Spinal cord (tissue), 9 donors: ENCODE measurements at regions not wholly inside any gene's neighbourhood (a gene's known extent, or its start where the extent isn't known, plus 50 kb on each side); places are given as distances from the start of the nearest gene placed in this dataset.

Experiments
- DNase-seq, 6 donors: peaks; one replicate each; pipeline versions ENCODE4 v3.0.0 to v3.0.0-alpha.2; 2013 to 2015; ENCODE audit warnings: low spot score in 6 of 6, low read depth in 4 of 6
- H3K27ac ChIP-seq: one replicate; pipeline ENCODE4 v1.5.1; 2013; ENCODE audit warnings: low read depth, low read length, control low read depth
- H3K27me3 ChIP-seq: one replicate; pipeline ENCODE4 v1.6.1; 2013; ENCODE audit warnings: low read length; ENCODE audit not compliant: control insufficient read depth, insufficient read depth
- H3K36me3 ChIP-seq: one replicate; pipeline ENCODE4 v1.6.1; 2013; ENCODE audit warnings: low read length; ENCODE audit not compliant: control insufficient read depth, insufficient read depth
- H3K4me1 ChIP-seq: one replicate; pipeline ENCODE4 v1.6.1; 2013; ENCODE audit warnings: low read length; ENCODE audit not compliant: control insufficient read depth, insufficient read depth
- H3K4me3 ChIP-seq: one replicate; pipeline ENCODE4 v1.5.1; 2013; ENCODE audit warnings: low read depth, low read length, control low read depth
- H3K9me3 ChIP-seq: one replicate; pipeline ENCODE4 v1.6.1; 2013; ENCODE audit warnings: low read length; ENCODE audit not compliant: control insufficient read depth, insufficient read depth
- WGBS: methylation state at CpG from one replicate; pipeline ENCODE4 v1.1.5; 2013; ENCODE audit warnings: missing lambda C conversion rate; ENCODE audit not compliant: insufficient coverage; 5-methylcytosine and 5-hydroxymethylcytosine counted together
- donor health status: healthy.

DNA sequence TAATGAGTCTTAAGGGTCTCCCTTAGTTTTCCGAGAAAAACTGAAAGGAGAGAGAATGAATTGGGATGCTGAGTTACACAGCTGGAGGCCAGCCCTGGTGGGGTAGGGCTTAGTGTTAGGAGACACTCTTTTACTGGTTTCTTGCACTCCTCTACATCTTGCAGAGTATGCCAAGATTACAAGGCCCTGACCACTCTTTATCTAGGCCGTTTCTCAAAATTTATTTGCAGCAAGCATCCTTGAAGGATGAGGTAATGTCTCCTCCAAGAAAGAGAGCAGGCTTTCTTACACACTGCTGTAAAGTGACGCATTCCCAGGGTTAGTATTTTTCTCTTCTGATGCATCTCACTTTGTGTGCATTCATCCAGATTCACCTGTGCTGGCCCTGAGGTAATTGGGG is 166.2 kb downstream of the TDRD15 start:
- 40% methylated on average over 1 of the region's 3 CpGs for WGBS
- Histone ChIP-seq H3K27me3 (no peaks in the 10 kb centered on the region), H3K9me3 (no peaks in the 10 kb centered on the region), H3K4me1 (peaks cover 3% of the 10 kb centered on the region), H3K36me3 (no peaks in the 10 kb centered on the region), H3K4me3 (no peak overlapping the region), H3K27ac (peak overlapping the region; percentile 33)
- peak in 1 of 6 donors; percentile 64 for DNase-seq

DNA sequence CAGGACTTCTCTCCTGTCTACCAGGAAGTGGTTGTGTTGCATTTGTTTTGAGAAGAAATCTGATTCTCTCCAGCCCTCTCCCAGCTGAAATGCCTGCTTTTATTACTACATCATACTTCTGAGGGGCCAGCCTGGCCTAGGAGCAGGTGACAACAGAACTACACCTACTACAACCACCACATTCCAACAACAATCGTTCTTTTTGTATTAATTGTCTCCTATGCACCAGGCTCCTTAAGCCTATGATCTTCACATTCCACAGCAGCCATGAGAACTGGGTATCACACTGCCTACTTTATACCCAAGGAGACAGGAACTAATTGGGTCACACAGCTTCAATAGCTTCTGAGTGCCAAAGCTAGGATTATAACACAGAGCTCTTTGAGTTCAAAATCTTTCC is 167.7 kb downstream of the TDRD15 start:
- no peak for DNase-seq
- H3K27me3 ChIP-seq, result no peaks in the 10 kb centered on the region
- no peaks in the 10 kb centered on the region for H3K9me3 ChIP-seq
- H3K36me3 ChIP-seq, result no peaks in the 10 kb centered on the region
- peaks cover 3% of the 10 kb centered on the region for H3K4me1 ChIP-seq
- H3K27ac ChIP-seq, result peak overlapping the region; percentile 6
- 100% methylated on average over 1 of the region's 1 CpG for WGBS
- H3K4me3 ChIP-seq, result no peak overlapping the region

DNA sequence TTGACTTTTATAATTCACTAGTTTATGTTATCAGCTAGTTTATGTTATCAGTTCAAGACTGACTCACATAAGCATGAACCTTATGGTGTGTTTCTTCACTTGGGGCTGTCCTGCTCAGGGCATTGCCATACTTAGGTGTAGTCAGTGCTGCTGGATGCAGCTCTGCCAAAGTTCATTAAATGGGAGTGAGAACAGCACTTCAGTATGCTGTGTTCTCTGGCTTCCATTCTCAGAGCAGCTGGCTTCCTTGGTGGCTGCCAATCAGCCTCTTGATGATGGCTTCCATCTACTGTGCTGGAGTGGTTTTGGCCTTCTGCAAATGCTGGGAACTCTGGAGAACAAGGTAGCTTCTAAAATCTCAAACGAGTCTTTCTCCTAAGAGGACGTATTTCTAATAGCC is 170.7 kb downstream of the TDRD15 start:
- DNase-seq, result no peak
- no peaks in the 10 kb centered on the region for H3K4me1 ChIP-seq
- H3K4me3 ChIP-seq, result no peak overlapping the region
- H3K9me3 ChIP-seq, result no peaks in the 10 kb centered on the region
- H3K36me3 ChIP-seq, result no peaks in the 10 kb centered on the region
- H3K27me3 ChIP-seq, result no peaks in the 10 kb centered on the region
- no peak overlapping the region for H3K27ac ChIP-seq
- 93% methylated on average over 2 of the region's 2 CpGs for WGBS

DNA sequence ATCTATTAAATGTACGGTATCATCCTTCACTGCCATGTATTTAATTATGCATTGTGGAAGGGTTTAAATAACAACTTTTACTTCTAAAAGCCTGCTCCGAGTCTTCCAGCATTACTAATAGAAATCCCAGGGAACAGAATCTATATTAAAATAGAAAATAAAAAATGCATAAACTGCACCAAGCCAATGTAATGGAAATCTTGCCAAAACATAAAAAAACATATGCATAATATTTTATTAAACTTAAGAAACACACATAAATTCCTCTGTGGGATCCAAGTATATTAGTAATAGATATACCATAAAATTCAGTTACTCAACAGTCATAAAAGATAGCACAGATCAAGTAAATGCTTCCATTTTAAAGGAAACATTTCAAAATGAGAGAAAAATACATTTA is 175.6 kb downstream of the TDRD15 start:
- H3K27me3 ChIP-seq, result no peaks in the 10 kb centered on the region
- no peaks in the 10 kb centered on the region for H3K36me3 ChIP-seq
- H3K4me3 ChIP-seq, result no peak overlapping the region
- H3K4me1 ChIP-seq, result no peaks in the 10 kb centered on the region
- WGBS, result no CpG with 5 or more reads among the region's 2 CpGs
- H3K27ac ChIP-seq, result no peak overlapping the region
- DNase-seq, result no peak
- no peaks in the 10 kb centered on the region for H3K9me3 ChIP-seq

DNA sequence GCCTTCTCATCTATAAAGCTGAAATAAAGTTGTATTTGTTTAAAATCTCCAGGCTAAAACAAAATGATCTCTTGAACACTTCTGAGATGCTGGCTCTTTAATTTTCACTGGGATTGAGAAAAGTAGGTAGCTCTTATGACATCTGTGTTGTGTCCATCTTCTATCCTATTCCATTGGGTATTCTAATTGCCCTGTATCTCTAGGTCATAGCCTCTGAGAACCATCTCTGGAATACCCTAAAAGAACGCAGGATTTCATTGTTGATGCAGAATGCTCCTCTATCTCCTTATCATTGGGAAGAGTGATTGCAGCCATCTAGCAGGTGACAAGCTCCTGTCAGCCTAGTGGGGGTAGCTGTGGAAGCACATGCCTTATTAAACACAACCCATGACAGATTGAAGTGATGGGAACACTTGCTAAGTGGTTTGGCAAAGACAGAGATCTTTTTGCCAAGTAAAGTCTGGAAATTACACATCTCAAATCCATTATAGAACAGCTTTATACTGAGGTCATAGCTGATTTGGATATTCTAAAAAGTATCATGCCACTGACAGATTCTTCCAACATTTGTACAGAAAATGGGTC is 178.2 kb downstream of the TDRD15 start:
- H3K4me1 ChIP-seq, result no peaks in the 10 kb centered on the region
- no peak overlapping the region for H3K27ac ChIP-seq
- WGBS, result no CpG with 5 or more reads among the region's 1 CpG
- DNase-seq, result peak in 1 of 6 donors; percentile 62
- H3K27me3 ChIP-seq, result no peaks in the 10 kb centered on the region
- no peak overlapping the region for H3K4me3 ChIP-seq
- H3K36me3 ChIP-seq, result no peaks in the 10 kb centered on the region
- no peaks in the 10 kb centered on the region for H3K9me3 ChIP-seq

DNA sequence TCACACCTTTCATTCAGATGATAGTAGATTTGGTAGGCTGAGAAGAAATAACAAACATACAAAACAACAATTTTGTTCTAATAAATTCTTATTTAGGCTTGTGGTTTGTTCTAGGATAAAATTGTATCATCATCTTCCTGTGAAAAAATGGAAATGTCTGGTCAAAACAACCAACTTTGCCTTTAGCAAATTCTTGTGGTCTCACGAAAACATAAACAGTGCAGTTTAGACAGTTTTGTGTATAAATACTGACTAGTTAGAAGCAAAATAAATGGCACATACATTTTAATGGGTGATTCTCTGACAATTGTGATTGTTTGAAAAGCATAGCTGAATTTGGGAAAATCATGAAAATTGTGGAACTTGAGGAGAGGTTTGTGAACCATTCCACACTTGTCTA is 180.1 kb downstream of the TDRD15 start:
- Histone ChIP-seq H3K4me1 (no peaks in the 10 kb centered on the region), H3K36me3 (no peaks in the 10 kb centered on the region), H3K27ac (no peak overlapping the region), H3K9me3 (no peaks in the 10 kb centered on the region), H3K4me3 (no peak overlapping the region), H3K27me3 (no peaks in the 10 kb centered on the region)
- DNase-seq, result no peak
- WGBS, result no CpG with 5 or more reads among the region's 1 CpG

DNA sequence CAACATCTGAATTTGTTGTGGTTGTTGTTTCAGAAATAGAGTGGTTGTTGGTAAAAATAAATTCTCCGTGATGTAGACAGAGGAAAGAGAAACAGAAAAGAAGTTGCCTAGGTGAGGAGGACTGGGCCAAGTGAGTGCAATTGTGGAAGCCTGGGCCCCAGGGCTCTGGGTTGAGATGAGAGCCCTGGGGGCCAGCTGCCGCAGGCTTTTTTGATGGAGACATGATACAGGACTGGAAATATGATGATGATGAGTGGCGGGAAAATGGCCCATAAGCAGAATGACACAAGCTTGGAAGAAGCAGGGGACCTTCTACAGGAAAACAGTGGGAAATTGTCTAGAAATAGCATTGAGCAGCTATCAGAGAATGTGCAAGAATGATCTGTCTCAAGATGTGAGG is 181.8 kb downstream of the TDRD15 start:
- H3K9me3 ChIP-seq, result no peaks in the 10 kb centered on the region
- H3K4me1 ChIP-seq, result no peaks in the 10 kb centered on the region
- H3K36me3 ChIP-seq, result no peaks in the 10 kb centered on the region
- no peak for DNase-seq
- 94% methylated on average over 3 of the region's 3 CpGs for WGBS
- H3K4me3 ChIP-seq, result no peak overlapping the region
- H3K27me3 ChIP-seq, result no peaks in the 10 kb centered on the region
- H3K27ac ChIP-seq, result no peak overlapping the region

DNA sequence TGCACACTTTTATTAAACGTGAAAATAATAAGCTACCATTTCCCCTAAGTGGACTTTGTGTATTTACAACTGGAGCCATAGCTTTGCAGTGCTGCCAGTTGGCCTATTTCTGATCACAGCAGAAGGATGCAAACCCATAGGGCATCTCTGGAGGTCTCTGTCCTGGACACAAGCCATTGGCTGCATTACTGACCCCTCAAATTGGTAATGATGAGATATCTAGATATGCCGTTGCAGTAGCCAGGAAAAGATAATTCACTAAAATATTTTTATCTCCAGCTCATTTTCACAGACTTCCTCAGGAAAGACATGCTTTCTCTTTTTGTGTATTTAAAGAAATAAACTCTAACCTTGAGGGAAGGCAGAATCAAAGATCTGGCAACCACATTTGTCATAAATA is 182.5 kb downstream of the TDRD15 start:
- peak in 1 of 6 donors; percentile 26 for DNase-seq
- Histone ChIP-seq H3K36me3 (no peaks in the 10 kb centered on the region), H3K4me3 (no peak overlapping the region), H3K27me3 (no peaks in the 10 kb centered on the region), H3K27ac (no peak overlapping the region), H3K4me1 (no peaks in the 10 kb centered on the region), H3K9me3 (no peaks in the 10 kb centered on the region)
- no CpG with 5 or more reads among the region's 2 CpGs for WGBS

DNA sequence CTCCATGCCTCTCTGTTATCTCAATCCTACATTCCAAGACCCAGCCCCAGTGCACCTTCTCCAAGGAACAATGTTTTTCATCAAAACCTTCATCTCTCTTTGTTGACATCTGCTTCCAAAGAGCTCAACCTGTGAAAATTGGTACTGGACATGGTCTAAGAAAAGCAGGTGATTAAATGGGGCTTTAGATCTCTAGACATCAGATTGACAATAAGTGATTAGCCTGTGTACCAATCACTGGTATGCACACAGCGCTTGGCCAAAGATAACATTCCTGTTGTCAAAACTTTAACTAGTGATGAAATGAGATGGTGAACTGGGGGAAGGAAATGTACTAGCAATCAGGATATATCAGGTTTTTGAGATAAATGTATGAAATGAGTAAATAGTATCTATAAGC is 183.3 kb downstream of the TDRD15 start:
- DNase-seq, result no peak
- Histone ChIP-seq H3K27me3 (no peaks in the 10 kb centered on the region), H3K27ac (no peak overlapping the region), H3K36me3 (no peaks in the 10 kb centered on the region), H3K4me1 (no peaks in the 10 kb centered on the region), H3K9me3 (no peaks in the 10 kb centered on the region), H3K4me3 (no peak overlapping the region)
- WGBS, result 88% methylated on average over 1 of the region's 1 CpG

DNA sequence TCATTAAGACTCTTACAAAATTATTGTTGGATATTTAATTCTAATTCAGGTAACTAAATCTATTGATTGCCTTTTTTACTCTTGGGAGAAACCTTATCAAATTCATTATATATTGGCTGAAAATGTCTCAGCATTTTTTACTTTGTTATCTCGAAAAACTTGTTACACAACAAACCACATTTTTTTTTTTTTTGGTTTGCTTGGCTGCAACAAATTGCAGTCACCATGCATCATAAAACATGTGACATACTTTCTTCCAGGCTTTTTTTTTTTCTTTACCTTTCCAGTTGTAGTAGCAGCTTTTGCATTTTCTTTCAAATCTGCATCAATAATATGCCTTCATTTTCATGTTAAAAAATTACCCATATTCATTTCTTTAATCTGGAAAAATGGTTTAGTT is 186.7 kb downstream of the TDRD15 start:
- no CpG with 5 or more reads among the region's 1 CpG for WGBS
- no peaks in the 10 kb centered on the region for H3K9me3 ChIP-seq
- H3K4me3 ChIP-seq, result no peak overlapping the region
- H3K36me3 ChIP-seq, result no peaks in the 10 kb centered on the region
- H3K27me3 ChIP-seq, result no peaks in the 10 kb centered on the region
- no peak overlapping the region for H3K27ac ChIP-seq
- no peaks in the 10 kb centered on the region for H3K4me1 ChIP-seq
- DNase-seq, result no peak
